Retinal pigment epithelial cell (primary cell): ENCODE measurements at regions not wholly inside any gene's neighbourhood (a gene's known extent, or its start where the extent isn't known, plus 50 kb on each side); places are given as distances from the start of the nearest gene placed in this dataset.

ENCODE experiments used
- DNase-seq: peaks from one replicate; pipeline ENCODE4 v3.0.0-alpha.2; 2010; ENCODE audit warnings: low read depth
- H3K4me3 ChIP-seq: 2 replicates; pipeline ENCODE4 v1.5.1; 2011; ENCODE audit warnings: mild to moderate bottlenecking, low read length, control low read depth, moderate library complexity
- CTCF ChIP-seq: conservative IDR thresholded peaks from 2 replicates; pipeline ENCODE4 v1.5.1; 2011; ENCODE audit warnings: low read depth, low read length, control low read depth, inconsistent platforms

DNA sequence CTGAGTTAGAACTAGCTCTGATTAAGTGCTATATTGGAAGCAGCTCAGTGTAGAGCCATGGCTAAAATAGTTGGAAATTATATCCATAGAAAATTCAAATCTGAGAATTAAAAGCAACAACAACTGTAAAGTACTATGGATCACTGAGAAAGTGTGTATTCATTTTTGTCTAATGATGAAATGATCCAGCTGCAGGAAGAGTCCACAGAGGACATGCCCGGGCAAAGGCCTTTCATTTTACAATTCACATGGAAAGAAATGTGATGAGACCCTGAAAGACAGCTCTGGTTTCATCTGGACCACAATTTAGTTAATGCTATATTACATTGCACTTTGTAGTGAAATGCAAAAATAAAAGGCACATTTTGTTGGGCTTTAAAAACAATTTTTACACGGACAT is 196.8 kb upstream of the FAT1 start:
- no peak for DNase-seq
- no peak for TF ChIP-seq CTCF
- no peak overlapping the region for H3K4me3 ChIP-seq

DNA sequence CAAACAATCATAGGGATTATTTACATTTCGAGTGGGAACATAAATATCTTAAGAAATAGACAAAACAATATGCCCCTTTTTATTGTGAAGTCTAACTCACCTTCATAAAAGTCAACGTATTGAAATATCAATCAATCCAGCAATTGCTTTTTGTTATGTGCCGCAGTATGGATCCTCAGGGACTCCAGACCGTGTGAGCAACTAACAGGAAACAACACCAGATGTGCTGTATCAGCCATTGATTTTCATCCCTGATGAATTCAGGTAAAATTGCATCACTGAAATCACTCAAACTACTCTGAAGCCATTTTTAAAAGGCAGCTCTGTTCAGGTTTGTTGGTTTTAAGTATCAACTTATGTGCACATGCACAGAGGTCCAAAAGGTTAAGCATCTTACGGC is 197.3 kb upstream of the FAT1 start:
- no peak overlapping the region for H3K4me3 ChIP-seq
- TF ChIP-seq CTCF = no peak
- DNase-seq = no peak

GRCh38 chr4:186924723-186925122 is 201.1 kb upstream of the FAT1 start:
- TF ChIP-seq CTCF = no peak
- H3K4me3 ChIP-seq = no peak overlapping the region
- no peak for DNase-seq

- DNase-seq = no peak
- no peak for TF ChIP-seq CTCF
- H3K4me3 ChIP-seq = no peak overlapping the region
Observed at GRCh38 chr4:186927624-186928023, 204.0 kb upstream of the FAT1 start.

- DNase-seq = no peak
- no peak for TF ChIP-seq CTCF
- no peak overlapping the region for H3K4me3 ChIP-seq
Observed at GRCh38 chr4:186930024-186930423, 206.4 kb upstream of the FAT1 start.

DNA sequence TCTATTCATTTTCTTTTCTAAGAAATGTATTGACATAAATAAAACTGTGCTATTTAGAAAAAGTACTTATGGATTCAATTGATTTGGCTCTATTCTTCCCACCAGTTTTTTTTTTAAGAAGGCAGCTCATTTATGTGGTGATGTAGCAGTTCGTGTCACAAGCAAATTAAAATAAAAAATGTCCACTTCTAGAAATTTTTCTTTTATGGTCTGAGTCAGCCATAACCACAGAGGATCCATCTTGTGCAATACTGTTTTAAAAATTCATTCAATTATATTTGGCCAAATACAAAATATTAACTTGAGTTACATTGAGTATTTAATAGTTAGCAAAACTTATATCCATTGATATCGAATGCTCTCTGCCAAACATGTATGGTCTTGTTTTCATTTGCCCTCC is 207.9 kb upstream of the FAT1 start:
- DNase-seq = no peak

GRCh38 chr4:186932196-186932595 is 208.5 kb upstream of the FAT1 start:
- no peak for DNase-seq
- H3K4me3 ChIP-seq = no peak overlapping the region
- no peak for TF ChIP-seq CTCF

More for the DNA sequence above, 207.9 kb upstream of the FAT1 start:
- no peak overlapping the region for H3K4me3 ChIP-seq
- no peak for TF ChIP-seq CTCF
